ENCODE measurements at regions not wholly inside any gene's neighbourhood (a gene's known extent, or its start where the extent isn't known, plus 50 kb on each side); places are given as distances from the start of the nearest gene placed in this dataset.
A peak's percentile ranks its signal among the peaks of the same experiment; 100 is the strongest.

DNA sequence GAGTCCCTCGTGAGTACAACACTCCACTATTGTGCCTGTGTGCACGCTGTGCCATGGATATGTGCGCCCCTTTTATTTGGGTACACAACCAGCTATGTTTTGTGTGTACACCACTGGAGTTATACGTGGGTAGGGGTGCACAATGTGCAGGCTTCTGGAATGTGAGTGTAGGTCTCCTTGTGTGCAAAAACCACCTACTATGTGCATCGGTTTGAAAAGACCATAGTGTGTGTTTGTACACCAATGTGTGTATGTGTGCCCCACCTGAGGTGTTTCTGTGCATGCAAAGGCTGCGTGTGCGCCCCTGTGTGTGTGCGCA lies 86.4 kb upstream of the ALDH1L1 start:
- Histone ChIP-seq H3K27ac (peak overlapping the region; percentile 71 to 86 (median 72)), H3K36me3 (no peaks in the 10 kb centered on the region), H3K9me3 (no peaks in the 10 kb centered on the region), H3K27me3 (peaks cover 25% of the 10 kb centered on the region), H3K4me1 (peaks cover 6 to 32% (median 12%) of the 10 kb centered on the region in 4 donors), H3K4me3 (peak overlapping the region in 1 of 4 donors; percentile 38)
- intact Hi-C loops (cut with DNase I; ENCODE audit: low total_unique reads) (loop anchor here (10.0 kb wide), 1 partner anchor 88 kb away; the partner anchor contains the start of gene KLF15), in situ Hi-C loops (cut with MboI; ENCODE audit: low pct_ligation_motif_present in 1 of 4, low pct_unique_long_range_greater_than_20kb in 1 of 4, low sequenced_read_pairs in 3 of 4) (no loop called here)
- TF ChIP-seq, protein P1, sequence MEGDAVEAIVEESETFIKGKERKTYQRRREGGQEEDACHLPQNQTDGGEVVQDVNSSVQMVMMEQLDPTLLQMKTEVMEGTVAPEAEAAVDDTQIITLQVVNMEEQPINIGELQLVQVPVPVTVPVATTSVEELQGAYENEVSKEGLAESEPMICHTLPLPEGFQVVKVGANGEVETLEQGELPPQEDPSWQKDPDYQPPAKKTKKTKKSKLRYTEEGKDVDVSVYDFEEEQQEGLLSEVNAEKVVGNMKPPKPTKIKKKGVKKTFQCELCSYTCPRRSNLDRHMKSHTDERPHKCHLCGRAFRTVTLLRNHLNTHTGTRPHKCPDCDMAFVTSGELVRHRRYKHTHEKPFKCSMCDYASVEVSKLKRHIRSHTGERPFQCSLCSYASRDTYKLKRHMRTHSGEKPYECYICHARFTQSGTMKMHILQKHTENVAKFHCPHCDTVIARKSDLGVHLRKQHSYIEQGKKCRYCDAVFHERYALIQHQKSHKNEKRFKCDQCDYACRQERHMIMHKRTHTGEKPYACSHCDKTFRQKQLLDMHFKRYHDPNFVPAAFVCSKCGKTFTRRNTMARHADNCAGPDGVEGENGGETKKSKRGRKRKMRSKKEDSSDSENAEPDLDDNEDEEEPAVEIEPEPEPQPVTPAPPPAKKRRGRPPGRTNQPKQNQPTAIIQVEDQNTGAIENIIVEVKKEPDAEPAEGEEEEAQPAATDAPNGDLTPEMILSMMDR (IDR thresholded peaks at IDR 0.05), result no peak
- TF ChIP-seq EP300 (IDR thresholded peaks at IDR 0.05; ENCODE audit: low read depth) (no peak), POLR2AphosphoS5 (IDR thresholded peaks at IDR 0.05) (no peak), POLR2A (IDR thresholded peaks at IDR 0.05) (no peak)
- no peak for DNase-seq
- 47 to 60% methylated on average over 3 to 8 of the region's 8 CpGs for WGBS, 2 donors (ENCODE audit: low coverage in 1 of 2)

DNA sequence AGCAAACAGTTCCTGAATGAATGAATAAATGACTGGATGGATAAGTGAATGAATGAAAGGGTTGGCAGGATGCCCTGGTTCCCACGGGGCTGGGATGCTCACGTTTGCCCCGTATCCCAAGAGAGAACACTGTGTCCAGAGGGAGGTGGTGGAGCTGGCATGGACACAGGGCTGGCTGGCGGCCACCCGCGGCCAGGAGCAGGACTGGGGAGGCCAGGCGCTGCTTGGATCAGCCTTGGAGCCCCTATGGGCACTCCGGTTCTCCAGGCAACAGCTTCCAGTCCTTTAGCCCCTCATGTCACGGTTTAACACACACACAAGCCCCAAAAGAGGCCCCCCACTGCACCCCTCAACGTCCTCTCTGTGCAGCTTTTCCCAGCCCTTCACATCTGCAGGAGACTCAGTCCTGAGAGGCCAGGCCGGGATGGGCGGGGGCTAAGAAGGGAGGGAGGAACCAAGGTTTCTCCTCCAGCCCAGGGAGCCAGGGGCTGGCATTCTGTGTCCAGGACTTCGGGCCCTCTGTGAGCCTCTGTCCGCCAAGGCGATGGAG lies 86.0 kb upstream of the ALDH1L1 start:
- intact Hi-C loops (cut with DNase I; ENCODE audit: low total_unique reads), result loop anchor here (10.0 kb wide), 1 partner anchor 88 kb away; the partner anchor contains the start of gene KLF15

DNA sequence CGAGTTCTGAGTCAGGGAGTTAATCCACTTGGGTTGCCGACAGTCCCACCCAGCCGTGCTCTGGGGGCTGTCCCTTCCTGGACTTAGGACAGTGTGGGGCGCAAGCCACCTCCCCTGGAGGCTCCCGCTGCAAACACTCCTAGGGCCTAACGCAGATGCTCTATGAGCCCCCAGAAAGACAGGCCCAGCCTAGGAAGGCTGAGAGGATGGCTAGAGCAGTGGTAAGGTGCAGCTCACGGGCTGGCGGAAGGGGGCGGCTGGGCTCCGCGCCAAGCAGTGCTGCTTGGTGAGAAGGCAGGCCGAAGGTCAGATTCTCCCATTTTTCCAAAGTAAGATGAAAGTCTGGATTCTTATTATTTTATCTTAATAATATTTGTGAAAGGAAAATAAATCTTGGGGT lies 84.6 kb upstream of the ALDH1L1 start:
- intact Hi-C loops (cut with DNase I; ENCODE audit: low total_unique reads), result loop anchor here (10.0 kb wide), 1 partner anchor 90 kb away; the partner anchor contains the start of gene KLF15
- peaks cover under 1 to 22% (median 7%) of the 10 kb centered on the region in 4 donors for H3K4me1 ChIP-seq
- no peak overlapping the region for H3K27ac ChIP-seq

More for the DNA sequence above, 86.0 kb upstream of the ALDH1L1 start:
- H3K36me3 ChIP-seq, result no peaks in the 10 kb centered on the region
- peak overlapping the region; percentile 71 to 86 (median 72) for H3K27ac ChIP-seq
- peak; percentile 34 for DNase-seq
- no peak overlapping the region for H3K4me3 ChIP-seq
- WGBS, 2 donors (ENCODE audit: low coverage in 1 of 2), result 38 to 58% methylated on average over 3 to 15 of the region's 15 CpGs
- TF ChIP-seq EP300 (IDR thresholded peaks at IDR 0.05; ENCODE audit: low read depth) (peak; percentile 80), POLR2AphosphoS5 (IDR thresholded peaks at IDR 0.05) (peak in 2 of 3 donors; percentile 38 to 51)
- TF ChIP-seq, protein P1 (IDR thresholded peaks at IDR 0.05), result no peak
- no peaks in the 10 kb centered on the region for H3K9me3 ChIP-seq
- in situ Hi-C loops (cut with MboI; ENCODE audit: low pct_ligation_motif_present in 1 of 4, low pct_unique_long_range_greater_than_20kb in 1 of 4, low sequenced_read_pairs in 3 of 4), result no loop called here
- H3K4me1 ChIP-seq, result peaks cover 6 to 32% (median 12%) of the 10 kb centered on the region in 4 donors
- peaks cover 25% of the 10 kb centered on the region for H3K27me3 ChIP-seq

DNA sequence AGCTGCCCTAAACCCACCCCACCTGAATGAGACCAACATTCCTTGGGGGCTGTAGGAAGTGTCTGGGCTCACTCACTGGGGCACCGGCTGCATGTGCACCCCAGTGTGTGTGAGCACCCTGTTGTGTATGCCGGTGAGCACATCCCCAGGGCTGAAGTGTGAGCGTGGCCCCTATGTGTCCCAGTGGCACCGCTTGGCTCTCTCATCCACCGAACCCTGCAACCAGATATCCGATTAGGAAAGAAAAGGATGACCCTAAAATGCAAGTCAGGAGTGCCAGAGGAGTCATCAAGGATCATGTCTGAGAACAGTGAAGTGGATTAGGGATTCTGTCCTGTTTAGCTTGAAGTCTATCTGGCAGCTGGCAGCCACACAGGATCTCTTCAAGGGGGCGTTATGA lies 84.0 kb upstream of the ALDH1L1 start:
- Histone ChIP-seq H3K36me3 (no peaks in the 10 kb centered on the region), H3K27me3 (peaks cover 25% of the 10 kb centered on the region), H3K27ac (no peak overlapping the region), H3K4me3 (no peak overlapping the region), H3K9me3 (no peaks in the 10 kb centered on the region), H3K4me1 (peaks cover 0 to 20% (median 5%) of the 10 kb centered on the region in 4 donors)
- WGBS, 2 donors (ENCODE audit: low coverage in 1 of 2), result 20 to 73% methylated on average over 1 to 7 of the region's 7 CpGs
- in situ Hi-C loops (cut with MboI; ENCODE audit: low pct_ligation_motif_present in 1 of 4, low pct_unique_long_range_greater_than_20kb in 1 of 4, low sequenced_read_pairs in 3 of 4), result no loop called here
- DNase-seq, result no peak
- intact Hi-C loops (cut with DNase I; ENCODE audit: low total_unique reads), result loop anchor here (10.0 kb wide), 1 partner anchor 90 kb away; the partner anchor contains the start of gene KLF15
- TF ChIP-seq POLR2AphosphoS5 (IDR thresholded peaks at IDR 0.05) (no peak), EP300 (IDR thresholded peaks at IDR 0.05; ENCODE audit: low read depth) (no peak), POLR2A (IDR thresholded peaks at IDR 0.05) (no peak)

More for the DNA sequence above, 84.6 kb upstream of the ALDH1L1 start:
- no peak overlapping the region for H3K4me3 ChIP-seq
- no peaks in the 10 kb centered on the region for H3K36me3 ChIP-seq
- peaks cover 25% of the 10 kb centered on the region for H3K27me3 ChIP-seq
- no peaks in the 10 kb centered on the region for H3K9me3 ChIP-seq
- DNase-seq, result no peak
- WGBS, 2 donors (ENCODE audit: low coverage in 1 of 2), result 33 to 70% methylated on average over 1 to 12 of the region's 12 CpGs
- TF ChIP-seq, protein P1 (IDR thresholded peaks at IDR 0.05), result no peak
- no peak for TF ChIP-seq EP300 (IDR thresholded peaks at IDR 0.05; ENCODE audit: low read depth)
- no peak for TF ChIP-seq POLR2A (IDR thresholded peaks at IDR 0.05)
- TF ChIP-seq POLR2AphosphoS5 (IDR thresholded peaks at IDR 0.05), result no peak
- in situ Hi-C loops (cut with MboI; ENCODE audit: low pct_ligation_motif_present in 1 of 4, low pct_unique_long_range_greater_than_20kb in 1 of 4, low sequenced_read_pairs in 3 of 4), result no loop called here
